ENCODE measurements at regions not wholly inside any gene's neighbourhood (a gene's known extent, or its start where the extent isn't known, plus 50 kb on each side); places are given as distances from the start of the nearest gene placed in this dataset.
"Not testable (repeated sequence)": the region's sequence is repeated elsewhere in the genome, so short reads cannot be mapped to it uniquely, and the experiment has no call there.

GRCh38 chr21:16132453-16132852 is 402.7 kb downstream of the USP25 start:
- not testable (repeated sequence) for TF ChIP-seq POLR2A, CTCF (IDR thresholded peaks at IDR 0.05)
